Psoas muscle (tissue), 7 donors: ENCODE measurements at regions not wholly inside any gene's neighbourhood (a gene's known extent, or its start where the extent isn't known, plus 50 kb on each side); places are given as distances from the start of the nearest gene placed in this dataset.

Experiments
- ATAC-seq, 4 donors: fragments of 200-7000 bp; cut with Tn5 transposase; one replicate each; pipeline ENCODE4 v1.9.1; 2020; ENCODE audit warnings: moderate library complexity in 3 of 4, mild to moderate bottlenecking in 2 of 4
- DNase-seq, 2 donors: peaks; one replicate each; pipeline ENCODE4 v3.0.0-alpha.2; 2020
- H3K27ac ChIP-seq: fragments of 200-600 bp; one replicate; pipeline ENCODE4 v1.8.0; 2022
- H3K27me3 ChIP-seq, 3 donors: fragments of 200-600 bp in 1 of 3; one replicate each; pipeline versions ENCODE4 v1.6.1 to v1.8.0; 2013 to 2022; ENCODE audit warnings: low read length in 2 of 3, mild to moderate bottlenecking in 2 of 3, moderate library complexity in 1 of 3; ENCODE audit not compliant: insufficient read depth in 3 of 3
- H3K36me3 ChIP-seq, 2 donors: fragments of 200-600 bp in 1 of 2; one replicate each; pipeline versions ENCODE4 v1.6.1 to v1.8.0; 2013 to 2022; ENCODE audit warnings: low read depth in 1 of 2, mild to moderate bottlenecking in 1 of 2, moderate library complexity in 1 of 2; ENCODE audit not compliant: insufficient read depth in 1 of 2
- H3K4me1 ChIP-seq: fragments of 200-600 bp; one replicate; pipeline ENCODE4 v1.8.0; 2022
- H3K4me3 ChIP-seq: fragments of 200-600 bp; one replicate; pipeline ENCODE4 v1.8.0; 2022; ENCODE audit warnings: mild to moderate bottlenecking
- H3K9me3 ChIP-seq: fragments of 200-600 bp; one replicate; pipeline ENCODE4 v1.8.0; 2022
- CTCF ChIP-seq: fragments of 200-600 bp; IDR thresholded peaks from one replicate; pipeline ENCODE4 v1.8.0; 2022; ENCODE audit warnings: antibody characterized with exemption
- WGBS, 3 donors: extraction: QIAGEN DNeasy Blood & Tissue Kit; methylation state at CpG; one replicate each; pipeline versions ENCODE4 v1.1.6 to v1.1.7; 2013; 5-methylcytosine and 5-hydroxymethylcytosine counted together
- intact Hi-C, 2 donors: fragments of 100-400 bp; cut with DNase I; formaldehyde crosslinking; loops; one replicate each; pipeline versions ENCODE4 v1.11.0 to v1.14.2; 2022
- donor health status: healthy with polysubstance abuse.
- donor health status: DM: no; HTN: no; CAD: no; lungs with moderate emphysema.
- donor health status: Bipolar disorder and iron deficiency.
- donor health status: healthy.
- donor health status: DM: yes; HTN: yes; CAD: no.
- donor health status: DM: no; HTN: no; CAD: no.
- donor health status: DM: yes; HTN: yes; CAD: no.

DNA sequence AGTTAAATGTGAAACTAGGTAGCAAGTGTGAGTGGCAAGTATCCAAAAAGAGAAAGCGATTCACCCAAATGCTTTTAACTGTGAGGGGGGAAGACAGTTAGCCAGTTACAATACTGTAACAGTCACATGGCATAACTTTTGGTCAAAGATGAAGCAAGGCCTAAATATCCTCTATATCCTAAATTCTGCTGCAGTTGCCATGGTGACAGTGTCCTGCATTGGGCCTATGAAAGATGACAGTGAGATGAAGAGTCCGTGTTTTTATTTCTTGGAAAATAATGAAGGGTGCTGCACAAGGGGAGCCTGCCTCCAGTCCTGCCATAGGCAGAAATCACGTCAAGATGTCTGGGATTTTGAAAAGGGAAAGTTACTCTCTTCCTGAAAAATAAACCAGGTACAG, 534.6 kb downstream of the NTRK2 start:
- ATAC-seq: no peak
- no peak overlapping the region for H3K27ac ChIP-seq
- no peaks in the 10 kb centered on the region for H3K9me3 ChIP-seq
- WGBS, 3 donors: 80 to 89% (median 83%) methylated on average over 3 of the region's 3 CpGs
- TF ChIP-seq CTCF: no peak
- intact Hi-C loops: no loop called here
- no peak overlapping the region for H3K4me3 ChIP-seq
- H3K4me1 ChIP-seq: no peaks in the 10 kb centered on the region
- no peaks in the 10 kb centered on the region for H3K27me3 ChIP-seq
- H3K36me3 ChIP-seq: no peaks in the 10 kb centered on the region
- DNase-seq: no peak

GRCh38 chr9:85202596-85202995, 533.1 kb downstream of the NTRK2 start:
- H3K36me3 ChIP-seq: no peaks in the 10 kb centered on the region
- WGBS, 3 donors: 45 to 56% (median 48%) methylated on average over 3 of the region's 3 CpGs
- no peak overlapping the region for H3K27ac ChIP-seq
- no peaks in the 10 kb centered on the region for H3K27me3 ChIP-seq
- no peak overlapping the region for H3K4me3 ChIP-seq
- ATAC-seq: no peak
- TF ChIP-seq CTCF: no peak
- intact Hi-C loops: no loop called here
- H3K9me3 ChIP-seq: no peaks in the 10 kb centered on the region
- DNase-seq: no peak
- no peaks in the 10 kb centered on the region for H3K4me1 ChIP-seq

GRCh38 chr9:85200726-85201404, 531.3 kb downstream of the NTRK2 start:
- H3K9me3 ChIP-seq: no peaks in the 10 kb centered on the region
- intact Hi-C loops: no loop called here
- no peak overlapping the region for H3K4me3 ChIP-seq
- H3K27ac ChIP-seq: no peak overlapping the region
- WGBS, 3 donors: 66 to 74% (median 74%) methylated on average over 3 of the region's 3 CpGs
- no peak for TF ChIP-seq CTCF
- no peaks in the 10 kb centered on the region for H3K4me1 ChIP-seq
- H3K36me3 ChIP-seq: no peaks in the 10 kb centered on the region
- DNase-seq: no peak
- no peak for ATAC-seq
- H3K27me3 ChIP-seq: no peaks in the 10 kb centered on the region

- no peak for TF ChIP-seq CTCF
- WGBS, 3 donors: 35 to 52% (median 42%) methylated on average over 1 of the region's 1 CpG
- no peaks in the 10 kb centered on the region for H3K36me3 ChIP-seq
- no peaks in the 10 kb centered on the region for H3K27me3 ChIP-seq
- no peaks in the 10 kb centered on the region for H3K9me3 ChIP-seq
- intact Hi-C loops: no loop called here
- H3K4me1 ChIP-seq: no peaks in the 10 kb centered on the region
- H3K27ac ChIP-seq: no peak overlapping the region
- H3K4me3 ChIP-seq: no peak overlapping the region
- no peak for DNase-seq
- no peak for ATAC-seq
Measured at GRCh38 chr9:85199866-85200495, 530.5 kb downstream of the NTRK2 start.

GRCh38 chr9:85192750-85193149, 523.2 kb downstream of the NTRK2 start:
- WGBS, 3 donors: 88 to 96% (median 93%) methylated on average over 4 of the region's 4 CpGs
- H3K27ac ChIP-seq: no peak overlapping the region
- DNase-seq (no peak), ATAC-seq (no peak)
- no peak overlapping the region for H3K4me3 ChIP-seq
- H3K9me3 ChIP-seq: no peaks in the 10 kb centered on the region
- TF ChIP-seq CTCF: no peak
- H3K27me3 ChIP-seq: no peaks in the 10 kb centered on the region
- H3K36me3 ChIP-seq: no peaks in the 10 kb centered on the region
- no peaks in the 10 kb centered on the region for H3K4me1 ChIP-seq
- intact Hi-C loops: no loop called here
